Right cardiac atrium (tissue), 5 donors: ENCODE measurements at regions not wholly inside any gene's neighbourhood (a gene's known extent, or its start where the extent isn't known, plus 50 kb on each side); places are given as distances from the start of the nearest gene placed in this dataset.

Source experiments
- ATAC-seq, 2 donors: fragments of 200-7000 bp; cut with Tn5 transposase; one replicate each; pipeline versions ENCODE4 v1.8.0 to v1.9.1; 2020; ENCODE audit warnings: moderate library complexity in 2 of 2, mild to moderate bottlenecking in 1 of 2
- DNase-seq, 3 donors: peaks; one replicate each; pipeline ENCODE4 v3.0.0-alpha.2; 2020
- H3K27ac ChIP-seq: one replicate; pipeline ENCODE4 v1.5.1; 2013; ENCODE audit warnings: mild to moderate bottlenecking, low read length, control low read depth, moderate library complexity
- H3K27me3 ChIP-seq: one replicate; pipeline ENCODE4 v1.6.1; 2013; ENCODE audit not compliant: control insufficient read depth, insufficient read depth
- H3K4me1 ChIP-seq: one replicate; pipeline ENCODE4 v1.6.1; 2013; ENCODE audit warnings: low read length; ENCODE audit not compliant: control insufficient read depth, insufficient read depth
- H3K4me3 ChIP-seq: one replicate; pipeline ENCODE4 v1.5.1; 2013; ENCODE audit warnings: low read length, control low read depth
- H3K9me3 ChIP-seq: one replicate; pipeline ENCODE4 v1.6.1; 2013; ENCODE audit warnings: low read length; ENCODE audit not compliant: control insufficient read depth
- WGBS: extraction: QIAGEN DNeasy Blood & Tissue Kit; methylation state at CpG from one replicate; pipeline ENCODE4 v1.1.7; 2013; 5-methylcytosine and 5-hydroxymethylcytosine counted together
- intact Hi-C, 4 donors: fragments of 100-400 bp; cut with DNase I; formaldehyde crosslinking; loops; one replicate each; pipeline versions ENCODE4 v1.11.0 to v1.14.0; 2022 to 2023
- donor health status: healthy with polysubstance abuse.
- donor health status: DM: no; HTN: yes; CAD: no.
- donor health status: DM: no; HTN: no; CAD: no.
- donor health status: DM: no; HTN: yes; CAD: no; lungs with severe emphysema.
- donor health status: DM: yes; HTN: yes; CAD: no.

DNA sequence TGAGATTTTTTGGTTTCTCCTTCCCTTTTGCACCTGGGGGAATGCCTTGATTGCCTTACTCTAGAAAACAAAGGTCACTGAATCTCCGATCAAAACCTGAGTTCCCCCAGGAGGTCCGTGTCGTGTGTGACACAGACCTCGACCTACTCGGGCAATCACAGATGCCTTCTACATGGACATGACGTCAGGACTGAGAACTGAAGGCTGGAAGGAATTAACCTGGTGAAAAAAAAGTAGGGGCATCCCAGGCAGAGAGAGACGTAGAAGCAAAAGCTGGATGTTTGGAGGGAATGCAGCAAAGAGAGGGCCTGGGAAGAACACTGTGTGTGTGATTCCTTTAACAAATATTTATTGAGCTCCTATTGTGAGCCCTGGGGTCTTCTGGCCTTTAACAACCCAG lies 178.0 kb downstream of the PRDM2 start:
- intact Hi-C loops: no loop called here
- H3K4me3 ChIP-seq: no peak overlapping the region
- H3K27ac ChIP-seq: no peak overlapping the region
- H3K9me3 ChIP-seq: no peaks in the 10 kb centered on the region
- DNase-seq: no peak
- H3K4me1 ChIP-seq: no peaks in the 10 kb centered on the region
- no peak for ATAC-seq
- H3K27me3 ChIP-seq: no peaks in the 10 kb centered on the region
- 71% methylated on average over 7 of the region's 7 CpGs for WGBS

DNA sequence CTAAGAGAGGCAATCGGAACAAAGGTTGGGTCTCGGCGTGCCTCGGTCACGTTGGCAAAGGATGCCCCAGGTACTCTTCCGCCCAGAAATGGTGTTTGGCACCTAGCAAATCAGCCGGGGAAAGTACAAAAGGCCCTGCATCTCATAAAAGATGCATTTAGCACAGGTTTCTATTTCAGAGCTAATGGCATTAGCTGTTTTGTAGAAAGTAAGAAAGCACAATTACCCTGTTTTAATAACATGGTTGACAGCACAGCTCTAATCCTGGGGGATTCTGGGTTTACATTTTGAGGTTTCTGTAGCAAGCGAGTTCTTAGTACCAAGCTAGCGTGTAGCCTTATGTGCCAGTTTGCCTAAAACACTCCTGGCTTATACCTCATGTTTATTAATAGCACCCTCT lies 178.5 kb downstream of the PRDM2 start:
- DNase-seq: no peak
- ATAC-seq: no peak
- H3K9me3 ChIP-seq: no peaks in the 10 kb centered on the region
- no peaks in the 10 kb centered on the region for H3K27me3 ChIP-seq
- intact Hi-C loops: no loop called here
- no peak overlapping the region for H3K4me3 ChIP-seq
- no peak overlapping the region for H3K27ac ChIP-seq
- H3K4me1 ChIP-seq: no peaks in the 10 kb centered on the region
- WGBS: 91% methylated on average over 9 of the region's 9 CpGs

DNA sequence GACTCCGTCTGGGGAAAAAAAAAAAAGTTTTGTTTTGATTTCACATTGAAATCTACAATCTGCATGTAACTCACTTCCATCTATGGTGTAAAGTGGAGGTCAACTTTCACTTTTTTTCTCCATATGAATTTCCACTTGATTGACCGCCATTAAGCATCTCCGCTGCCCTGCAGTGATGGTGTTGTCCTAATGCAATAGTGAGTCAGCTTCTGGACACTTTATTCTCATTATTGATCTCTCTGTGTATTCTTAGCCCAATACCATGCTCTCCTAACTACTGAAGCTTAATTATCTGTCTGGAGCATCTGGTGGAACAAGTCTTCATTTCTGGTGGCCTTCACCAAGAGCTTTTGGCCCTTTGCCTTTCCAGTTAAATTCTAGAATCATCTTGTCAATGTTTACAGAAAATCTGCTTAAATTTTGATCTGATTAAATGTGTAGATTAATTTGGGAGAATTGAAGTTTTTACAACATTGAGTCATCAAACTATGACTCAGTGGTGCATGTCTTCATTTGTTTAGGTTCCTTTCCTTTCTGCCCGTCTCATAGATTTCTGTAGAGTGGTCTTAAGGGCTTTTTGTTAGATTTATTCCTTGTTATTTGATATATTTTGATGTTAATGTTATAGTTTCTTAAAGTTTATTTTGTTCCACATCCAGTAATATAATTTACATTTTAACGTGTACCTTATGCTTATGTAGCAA lies 181.5 kb downstream of the PRDM2 start:
- DNase-seq: no peak
- no peaks in the 10 kb centered on the region for H3K9me3 ChIP-seq
- H3K4me3 ChIP-seq: no peak overlapping the region
- H3K27ac ChIP-seq: no peak overlapping the region
- ATAC-seq: no peak
- intact Hi-C loops: no loop called here
- H3K27me3 ChIP-seq: peaks cover 3% of the 10 kb centered on the region
- H3K4me1 ChIP-seq: no peaks in the 10 kb centered on the region
- 88% methylated on average over 5 of the region's 5 CpGs for WGBS

DNA sequence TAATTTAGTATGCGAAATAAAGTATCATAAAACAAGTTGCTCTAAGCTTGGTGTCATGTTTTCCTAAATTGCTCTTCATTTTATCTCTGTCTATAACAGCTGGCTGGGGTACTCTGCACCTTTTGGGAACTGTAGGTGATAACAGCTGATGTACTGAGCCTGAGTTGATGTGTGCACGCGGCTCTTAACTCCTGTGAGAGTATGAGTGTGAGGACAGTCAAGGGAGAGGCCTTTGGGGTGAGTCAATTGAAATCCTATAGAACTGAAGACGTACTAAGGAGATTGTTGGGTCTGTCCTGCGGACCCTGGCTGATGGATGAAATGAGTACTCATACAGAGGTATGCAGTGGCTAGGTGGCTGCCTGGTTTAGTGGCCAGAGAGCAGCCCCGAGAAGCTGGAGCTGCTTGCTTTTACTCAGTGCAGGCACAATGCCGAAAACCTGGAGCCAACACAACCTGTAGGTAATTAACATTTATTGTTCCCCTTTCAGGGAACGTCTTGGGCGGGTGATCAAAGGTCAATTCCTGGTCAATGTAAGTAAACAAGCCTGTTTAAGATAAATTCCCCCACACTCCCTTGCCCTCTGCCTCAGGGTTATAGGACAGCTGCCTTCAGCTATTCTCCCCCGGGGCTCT lies 188.5 kb downstream of the PRDM2 start:
- Histone ChIP-seq H3K27ac (no peak overlapping the region), H3K27me3 (peaks cover 7% of the 10 kb centered on the region), H3K4me1 (no peaks in the 10 kb centered on the region), H3K9me3 (no peaks in the 10 kb centered on the region), H3K4me3 (no peak overlapping the region)
- no peak for DNase-seq
- intact Hi-C loops: no loop called here
- no peak for ATAC-seq
- WGBS: 34% methylated on average over 10 of the region's 10 CpGs

DNA sequence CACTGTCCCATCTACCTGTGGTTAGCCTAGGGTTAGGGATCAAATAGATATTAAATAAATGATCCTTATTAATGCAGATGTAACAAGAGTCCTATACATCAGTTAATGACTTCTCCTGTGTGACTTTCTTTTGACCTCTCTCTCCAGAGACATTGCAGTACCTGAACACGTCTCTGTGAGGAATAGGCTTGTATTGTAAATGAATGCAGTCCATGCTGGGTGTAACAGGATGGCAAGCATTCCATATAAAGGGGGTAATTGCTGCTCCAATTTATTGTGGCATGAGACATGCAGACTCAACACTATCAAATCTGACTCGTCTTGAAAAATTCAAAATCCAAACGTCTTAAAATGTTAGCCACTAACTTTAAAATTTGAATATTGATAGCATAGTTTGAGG lies 189.5 kb downstream of the PRDM2 start:
- H3K9me3 ChIP-seq: no peaks in the 10 kb centered on the region
- intact Hi-C loops: no loop called here
- 53% methylated on average over 3 of the region's 3 CpGs for WGBS
- DNase-seq: no peak
- ATAC-seq: no peak
- no peak overlapping the region for H3K27ac ChIP-seq
- no peaks in the 10 kb centered on the region for H3K4me1 ChIP-seq
- H3K4me3 ChIP-seq: no peak overlapping the region
- H3K27me3 ChIP-seq: peaks cover 4% of the 10 kb centered on the region

DNA sequence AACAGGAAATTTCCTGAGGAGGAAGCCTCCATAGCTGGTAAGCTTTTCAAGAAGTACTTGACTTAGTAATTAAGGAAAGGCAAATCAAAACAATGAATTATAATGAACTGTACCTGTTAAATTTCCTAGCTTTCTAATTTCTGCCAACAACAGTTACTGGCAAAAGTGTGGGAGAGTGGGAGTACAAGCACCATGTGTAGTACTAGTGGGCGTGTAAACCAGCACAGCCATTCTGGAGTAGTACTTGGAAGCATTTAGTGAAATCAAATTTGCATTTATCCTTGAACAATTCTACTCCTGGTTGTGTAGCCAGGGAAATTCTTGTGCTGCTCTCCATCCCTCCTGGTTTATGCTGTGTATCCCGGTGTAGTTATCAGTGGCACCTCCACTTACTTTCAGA lies 190.8 kb downstream of the PRDM2 start:
- ATAC-seq: no peak
- no peaks in the 10 kb centered on the region for H3K4me1 ChIP-seq

DNA sequence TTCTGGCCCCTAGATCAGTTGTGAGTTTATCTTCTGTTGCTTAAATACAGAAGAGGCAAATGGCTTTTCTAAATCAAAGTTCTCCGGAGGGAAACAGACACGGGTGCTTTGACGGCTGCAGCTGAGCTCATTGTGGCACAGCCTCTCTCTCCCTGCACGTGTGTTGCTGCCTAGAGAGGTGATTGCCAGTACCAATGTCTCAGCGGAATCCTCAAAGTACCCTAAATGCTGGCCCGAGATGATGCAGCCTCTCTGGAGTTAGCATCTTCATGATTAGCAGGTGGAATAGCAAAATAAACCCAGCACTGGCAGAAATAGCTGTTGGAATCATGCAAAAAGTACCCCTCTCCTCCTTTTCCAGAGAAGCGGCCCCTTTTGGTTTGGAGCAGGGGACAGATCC lies 192.2 kb downstream of the PRDM2 start:
- H3K27me3 ChIP-seq: peaks cover 4% of the 10 kb centered on the region
- WGBS: 9% methylated on average over 7 of the region's 7 CpGs
- ATAC-seq: no peak

More for the DNA sequence above, 190.8 kb downstream of the PRDM2 start:
- intact Hi-C loops: no loop called here
- Histone ChIP-seq H3K27me3 (peaks cover 4% of the 10 kb centered on the region), H3K9me3 (no peaks in the 10 kb centered on the region), H3K27ac (no peak overlapping the region), H3K4me3 (no peak overlapping the region)
- DNase-seq: no peak
- 91% methylated on average over 2 of the region's 2 CpGs for WGBS

DNA sequence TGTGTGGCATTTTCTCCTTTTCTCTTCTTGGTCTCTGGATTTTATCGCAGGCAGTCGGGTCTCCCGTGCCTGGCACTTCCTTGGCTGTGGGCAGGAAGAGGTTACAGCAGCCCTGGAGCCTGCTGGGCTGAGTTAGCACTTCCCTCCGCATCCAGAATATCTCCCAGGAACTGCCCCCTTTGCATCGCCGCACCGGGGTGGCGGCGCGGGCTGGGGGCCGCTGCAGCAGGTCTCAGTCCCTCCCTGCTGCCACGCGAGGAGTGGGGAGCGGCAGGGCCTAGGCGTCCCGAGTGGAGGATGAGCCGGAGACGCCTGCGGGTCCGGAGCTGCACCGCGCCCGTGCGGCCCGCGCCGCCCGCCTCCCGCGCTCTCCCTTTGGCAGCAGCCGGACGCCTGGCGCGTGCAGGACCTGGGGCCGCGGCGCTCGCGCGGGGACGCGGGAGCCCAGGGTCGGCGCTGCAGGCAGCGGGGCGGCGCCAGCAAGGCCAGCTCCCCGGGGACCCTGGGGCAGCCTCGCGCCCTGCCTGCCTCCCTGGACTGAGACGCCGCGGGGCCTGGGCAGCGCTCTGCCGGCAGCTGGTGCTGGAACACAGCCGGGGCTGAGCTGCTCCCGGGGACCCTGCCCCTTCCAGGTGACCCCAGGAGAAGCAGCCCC lies 192.8 kb downstream of the PRDM2 start:
- Histone ChIP-seq H3K27ac (no peak overlapping the region), H3K4me1 (no peaks in the 10 kb centered on the region), H3K27me3 (peaks cover 4% of the 10 kb centered on the region), H3K4me3 (peak overlapping the region; percentile 40), H3K9me3 (no peaks in the 10 kb centered on the region)
- intact Hi-C loops: no loop called here
- DNase-seq (peak; percentile 28 to 77 (median 66)), ATAC-seq (peak; percentile 45 to 85)
- under 1% methylated on average over 57 of the region's 57 CpGs for WGBS

More for the DNA sequence above, 192.2 kb downstream of the PRDM2 start:
- DNase-seq: no peak
- H3K4me3 ChIP-seq: peak overlapping the region; percentile 40
- H3K4me1 ChIP-seq: no peaks in the 10 kb centered on the region
- intact Hi-C loops: no loop called here
- no peaks in the 10 kb centered on the region for H3K9me3 ChIP-seq
- no peak overlapping the region for H3K27ac ChIP-seq

DNA sequence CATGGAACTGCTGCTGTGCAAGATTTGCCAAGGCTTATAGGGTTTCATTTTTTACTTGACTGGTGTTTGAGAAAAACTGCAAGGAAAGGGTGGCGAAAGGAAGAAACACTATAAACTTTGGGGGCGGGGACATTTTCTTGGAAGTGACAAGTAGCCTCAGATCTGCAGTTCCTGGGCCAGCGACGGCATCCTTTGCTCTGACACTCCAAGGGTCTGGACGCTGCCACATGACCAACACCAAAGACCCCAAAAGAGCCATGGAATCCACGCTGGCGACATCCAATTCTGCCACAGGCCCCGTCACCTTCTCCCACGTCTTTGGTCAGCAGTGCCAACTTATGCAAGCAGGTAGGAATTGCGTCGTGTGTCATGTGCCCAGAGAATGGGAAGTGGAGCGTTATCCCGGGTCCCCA lies 193.4 kb downstream of the PRDM2 start:
- Histone ChIP-seq H3K4me1 (no peaks in the 10 kb centered on the region), H3K4me3 (peak overlapping the region; percentile 40), H3K27me3 (peaks cover 4% of the 10 kb centered on the region), H3K9me3 (no peaks in the 10 kb centered on the region), H3K27ac (no peak overlapping the region)
- peak in 1 of 2 donors; percentile 54 for ATAC-seq
- 20% methylated on average over 13 of the region's 13 CpGs for WGBS
- DNase-seq: peak in 2 of 3 donors; percentile 21 to 70
- intact Hi-C loops: no loop called here

DNA sequence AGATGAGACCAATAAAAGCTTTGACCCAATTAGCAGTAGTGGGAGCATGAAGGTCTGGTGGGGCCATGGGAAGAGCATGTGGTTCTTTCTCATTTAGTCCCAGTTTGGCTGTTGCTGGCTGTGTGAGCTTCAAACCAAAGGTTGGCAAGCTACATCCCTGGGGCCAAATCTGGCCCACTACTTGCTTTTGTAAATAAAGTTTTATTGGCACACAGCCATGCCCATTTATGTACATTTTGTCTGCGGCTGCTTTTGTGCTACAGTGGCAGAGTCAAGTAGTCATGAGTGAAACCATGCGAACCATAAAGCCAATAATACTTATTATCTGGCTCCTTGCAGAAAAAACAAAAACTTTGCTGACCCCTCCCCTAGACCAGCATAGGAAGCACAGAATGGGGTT lies 196.9 kb downstream of the PRDM2 start:
- ATAC-seq (no peak), DNase-seq (no peak)
- H3K9me3 ChIP-seq: no peaks in the 10 kb centered on the region
- WGBS: 91% methylated on average over 2 of the region's 2 CpGs
- H3K27me3 ChIP-seq: no peaks in the 10 kb centered on the region
- no peaks in the 10 kb centered on the region for H3K4me1 ChIP-seq
- H3K27ac ChIP-seq: no peak overlapping the region
- intact Hi-C loops: no loop called here
- H3K4me3 ChIP-seq: no peak overlapping the region

DNA sequence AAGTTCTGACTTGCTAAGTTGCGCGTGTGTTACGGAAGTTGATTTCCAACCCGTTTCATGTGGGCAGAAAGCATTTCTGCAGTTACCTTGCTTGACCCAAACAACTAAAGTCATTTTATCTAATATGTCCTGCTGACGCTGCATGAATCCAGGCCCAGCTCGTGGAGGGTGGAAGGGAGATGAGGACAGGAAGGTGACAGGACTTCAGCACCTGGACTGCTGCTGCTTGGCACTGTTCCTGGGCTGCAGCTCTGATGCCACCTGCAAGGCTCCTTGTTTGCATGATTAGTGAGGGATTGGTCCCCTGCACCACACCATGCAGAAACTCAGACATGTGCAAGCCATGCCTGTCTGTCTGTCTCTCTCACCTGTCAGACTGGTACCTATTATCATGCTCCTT lies 198.4 kb downstream of the PRDM2 start:
- intact Hi-C loops: no loop called here
- H3K4me3 ChIP-seq: no peak overlapping the region
- H3K27ac ChIP-seq: no peak overlapping the region
- no peaks in the 10 kb centered on the region for H3K4me1 ChIP-seq
- H3K9me3 ChIP-seq: no peaks in the 10 kb centered on the region
- no peak for ATAC-seq
- H3K27me3 ChIP-seq: no peaks in the 10 kb centered on the region
- WGBS: 76% methylated on average over 6 of the region's 6 CpGs
- DNase-seq: no peak
